HG02870 (cell line): ENCODE measurements at regions not wholly inside any gene's neighbourhood (a gene's known extent, or its start where the extent isn't known, plus 50 kb on each side); places are given as distances from the start of the nearest gene placed in this dataset.
"Not testable (repeated sequence)": the region's sequence is repeated elsewhere in the genome, so short reads cannot be mapped to it uniquely, and the experiment has no call there.

Experiments
- ATAC-seq: cut with Tn5 transposase; IDR thresholded peaks from one replicate; pipeline ENCODE4 v1.9.1; 2021; ENCODE audit warnings: mild to moderate bottlenecking, moderate library complexity; ENCODE audit not compliant: unreplicated experiment

DNA sequence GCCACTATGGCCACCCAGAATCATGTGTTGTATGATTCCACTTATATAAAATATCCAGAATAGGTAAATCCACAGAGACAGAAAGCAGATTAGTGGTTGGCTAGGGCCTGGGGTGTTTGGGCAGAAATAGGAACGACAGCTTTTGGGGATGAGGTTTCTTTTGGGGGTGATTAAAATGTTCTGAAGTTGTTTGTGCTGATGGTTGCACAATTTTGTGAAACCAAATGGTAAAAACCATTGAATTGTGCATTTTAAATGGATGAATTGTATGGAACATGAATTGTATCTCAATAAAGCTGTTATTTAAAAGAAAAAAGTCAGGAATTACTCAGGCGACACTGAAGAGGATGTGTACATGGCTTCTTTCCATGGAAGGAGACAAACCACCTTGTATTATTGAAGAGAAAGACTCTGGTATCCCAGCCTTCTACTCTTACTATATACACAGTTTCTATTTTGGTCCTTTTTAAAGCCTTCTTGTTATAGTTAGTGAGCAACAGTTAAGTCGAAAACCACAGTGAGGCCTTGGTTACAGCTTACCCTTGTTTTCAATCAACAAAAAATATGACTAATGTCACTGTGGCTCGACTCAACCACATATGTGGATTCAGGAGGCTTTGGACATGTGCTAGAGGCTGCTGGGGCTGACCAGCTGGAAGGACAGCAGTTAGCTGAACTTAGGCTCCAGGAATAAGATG, 57.1 kb upstream of the KMT2E start:
- ATAC-seq = peak; percentile 96

DNA sequence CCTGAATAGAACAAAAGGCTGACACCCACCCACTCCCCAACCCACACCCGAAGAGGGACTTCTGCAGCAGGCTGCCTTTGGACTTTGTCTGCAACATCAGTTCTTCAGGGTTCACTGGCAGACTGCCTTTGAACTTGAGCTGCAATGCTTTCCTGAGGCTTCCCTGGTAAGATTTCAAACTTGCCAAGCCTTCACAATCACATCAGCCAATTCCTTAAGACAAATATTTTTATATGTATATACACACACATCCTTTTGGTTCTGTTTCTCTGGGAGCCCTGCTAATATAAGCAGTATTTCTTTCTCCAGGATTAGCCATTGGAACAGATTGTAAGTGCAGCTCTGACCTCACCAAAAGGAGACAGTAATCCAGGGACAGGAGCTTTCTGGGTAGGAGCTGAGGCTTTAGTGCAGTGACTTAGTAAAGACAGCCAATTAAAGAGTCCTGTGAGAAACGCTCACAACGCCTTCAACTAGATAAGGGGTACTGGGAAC, 55.6 kb upstream of the KMT2E start:
- no peak for ATAC-seq

DNA sequence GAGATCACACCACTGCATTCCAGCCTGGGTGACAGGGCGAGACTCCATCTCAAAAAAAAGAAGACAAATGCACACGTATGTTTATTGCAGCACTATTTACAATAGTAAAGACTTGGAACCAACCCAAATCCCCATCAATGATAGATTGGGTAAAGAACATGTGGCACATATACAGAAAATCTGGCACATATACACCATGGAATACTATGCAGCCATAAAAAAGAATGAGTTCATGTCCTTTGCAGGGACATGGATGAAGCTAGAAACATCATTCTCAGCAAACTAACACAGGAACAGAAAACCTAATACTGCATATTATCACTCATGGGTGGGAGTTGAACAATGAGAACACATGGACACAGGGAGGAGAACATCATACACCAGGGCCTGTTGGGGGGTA, 54.5 kb upstream of the KMT2E start:
- ATAC-seq = not testable (repeated sequence)

DNA sequence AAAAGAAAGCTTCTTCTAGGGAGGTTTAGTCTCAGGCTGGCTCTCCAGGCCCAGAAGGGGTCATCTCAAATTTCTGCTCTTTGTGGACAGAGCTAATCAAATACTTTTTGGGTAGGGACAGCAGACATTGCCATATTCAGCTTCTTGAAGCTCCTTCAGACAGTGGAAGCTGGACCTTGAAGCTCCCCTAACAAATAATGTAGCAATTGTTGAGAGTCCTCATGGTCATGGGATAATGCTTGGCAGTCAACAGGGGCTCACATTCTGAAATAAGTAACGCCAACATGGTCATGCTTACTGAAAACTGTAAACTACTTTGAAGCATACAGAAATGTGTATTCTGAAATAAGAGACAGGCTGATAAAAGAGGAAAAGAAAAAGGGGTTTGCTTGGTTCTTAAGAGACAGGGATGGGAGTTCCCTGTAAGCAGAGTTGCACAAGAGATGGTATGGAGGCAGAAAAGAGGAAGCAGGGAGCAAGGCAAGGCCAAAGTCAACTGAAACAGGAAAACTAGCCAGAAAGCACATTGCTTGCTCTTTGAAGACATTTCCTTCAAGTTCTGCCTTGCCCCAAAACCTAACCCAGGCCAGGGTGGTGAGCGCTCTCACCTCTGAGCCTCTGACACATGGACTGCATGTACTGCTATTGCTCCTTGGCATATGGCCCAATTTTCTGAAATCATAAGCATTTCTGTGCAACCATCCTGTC, 53.1 kb upstream of the KMT2E start:
- no peak for ATAC-seq

DNA sequence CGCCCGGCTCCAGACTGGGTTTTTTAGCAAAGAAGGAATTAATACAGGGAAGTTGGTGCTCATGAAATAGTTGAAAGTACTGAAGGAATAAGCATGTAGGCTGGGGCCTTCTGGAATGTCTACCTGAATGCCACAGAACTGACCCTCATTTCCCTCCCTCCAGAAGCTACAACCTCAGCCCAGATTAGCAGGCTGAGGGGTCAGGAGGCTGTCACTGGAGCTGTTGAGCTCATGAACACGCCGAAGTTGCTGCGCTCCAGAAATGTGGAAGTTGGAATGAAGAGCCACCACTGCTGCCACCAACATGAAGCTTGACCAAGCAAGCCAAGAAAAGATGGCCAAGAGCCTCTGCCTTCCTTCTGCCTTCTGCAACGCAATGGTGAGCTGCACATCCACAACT, 52.2 kb upstream of the KMT2E start:
- ATAC-seq = no peak

DNA sequence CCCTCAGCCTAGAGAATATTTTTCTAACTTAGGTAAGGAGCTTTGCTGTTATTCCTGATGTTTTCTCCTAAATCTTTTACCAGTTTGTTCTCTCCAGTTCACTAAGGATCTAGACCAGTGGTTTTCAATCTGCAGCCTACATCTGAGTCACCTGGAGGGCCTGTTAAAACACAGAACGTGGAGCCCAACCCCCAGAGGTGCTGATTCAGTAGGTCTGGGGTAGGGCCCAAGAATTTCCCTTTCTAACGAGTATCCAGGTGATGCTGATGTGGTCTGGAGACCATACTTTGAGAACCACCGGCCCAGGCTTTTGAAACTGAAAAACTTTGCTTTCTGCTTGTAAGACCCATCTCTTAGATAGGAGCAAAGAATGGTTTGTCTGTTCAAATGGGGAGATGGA, 51.2 kb upstream of the KMT2E start:
- peak; percentile 38 for ATAC-seq

DNA sequence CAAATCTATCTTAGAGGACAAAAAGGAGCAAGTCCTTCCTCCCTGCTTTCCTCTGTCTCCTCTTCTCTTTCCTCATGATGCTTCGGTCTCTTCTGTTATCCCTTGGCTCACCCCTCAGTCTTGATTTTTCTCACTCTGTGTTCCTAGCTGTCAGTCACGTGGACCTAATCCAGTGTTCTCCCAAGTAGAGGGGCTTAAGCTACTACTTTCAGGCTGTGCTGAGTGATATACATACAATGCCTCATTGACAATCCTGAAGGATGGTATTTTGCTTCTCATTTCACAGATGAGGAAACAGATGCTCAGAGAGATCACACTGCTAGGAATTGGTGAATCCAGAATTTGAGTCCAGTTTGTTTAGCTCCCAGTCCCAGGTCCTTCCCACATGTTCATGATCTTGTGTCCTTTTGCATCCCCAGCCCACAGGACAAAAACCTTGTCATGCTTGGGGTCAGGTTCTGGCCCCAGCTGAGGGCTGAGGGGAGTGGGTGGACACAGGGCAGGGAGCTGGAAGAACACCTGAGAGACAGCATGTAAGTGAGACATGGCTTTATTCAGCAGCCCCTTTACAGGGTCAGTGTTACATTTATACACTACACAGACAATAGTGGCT, 50.5 kb upstream of the KMT2E start:
- no peak for ATAC-seq

DNA sequence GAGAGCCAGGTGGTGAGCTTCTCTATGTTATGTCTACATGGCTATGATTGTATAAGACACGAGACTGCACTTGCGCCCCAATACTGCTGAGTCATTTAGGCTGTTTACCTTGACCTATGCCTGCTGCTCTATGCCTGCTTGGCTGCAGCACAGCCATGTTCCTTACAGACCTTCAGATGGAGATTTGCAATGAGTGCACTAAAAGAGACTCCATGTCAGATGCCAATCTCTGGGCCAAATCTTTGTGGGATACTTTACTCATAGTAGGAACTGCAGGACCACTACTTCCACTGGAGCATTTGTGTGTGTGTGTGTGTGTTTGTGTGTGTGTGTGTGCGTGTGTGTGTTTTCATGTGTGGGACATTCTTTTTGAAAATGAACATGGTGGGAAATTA, 50.0 kb upstream of the KMT2E start:
- no peak for ATAC-seq
